ENCODE measurements at regions not wholly inside any gene's neighbourhood (a gene's known extent, or its start where the extent isn't known, plus 50 kb on each side); places are given as distances from the start of the nearest gene placed in this dataset.

DNA sequence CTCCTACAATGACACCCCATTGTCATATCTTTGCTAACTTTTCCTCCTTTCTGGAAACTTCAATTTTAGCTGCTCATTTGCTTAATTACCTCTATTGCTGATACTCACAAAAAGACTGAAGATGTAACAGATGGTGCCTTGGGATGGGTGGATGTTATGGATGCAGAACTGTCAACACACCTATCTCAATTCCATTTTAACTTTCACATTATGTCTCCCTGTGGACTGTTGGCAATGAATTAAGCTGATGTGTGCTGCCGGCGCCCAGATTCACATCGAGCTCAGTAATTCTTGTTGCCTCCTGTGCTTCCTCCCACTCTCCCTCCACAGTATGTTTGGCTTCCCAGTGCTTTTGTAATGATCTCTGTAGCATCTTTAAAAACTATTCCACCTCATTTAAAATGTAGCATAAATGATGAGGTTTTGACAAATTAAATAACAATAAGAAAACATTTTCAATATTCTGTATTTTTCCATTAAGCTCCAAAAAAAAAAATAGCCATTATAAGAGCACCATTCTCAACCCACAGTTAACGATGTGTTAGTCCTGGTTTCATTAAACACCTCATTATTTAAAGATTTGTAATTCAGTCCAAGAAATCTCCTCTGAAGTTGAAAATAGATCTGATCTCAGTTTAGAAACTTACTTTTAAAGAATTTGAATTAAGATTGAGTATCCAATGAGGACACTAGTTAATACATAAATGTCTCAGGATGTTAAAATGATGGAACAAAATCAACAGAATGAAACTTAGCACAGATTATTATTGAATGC is 99.9 kb upstream of the FAM216B start:
- no peaks in the 10 kb centered on the region for H3K4me1 Mint-ChIP-seq (ENCODE audit: low read depth)
- peaks cover 6% of the 10 kb centered on the region in 2 experiments for H3K27me3 ChIP-seq (ENCODE audit: control insufficient read depth in 1 of 2, insufficient read depth in 2 of 2, low read length in 2 of 2)
- intact Hi-C loops (cut with DNase I, micrococcal nuclease): no loop called here
- H3K36me3 ChIP-seq (ENCODE audit: insufficient read depth, low read length): no peaks in the 10 kb centered on the region
- POLR2A ChIA-PET: no interaction called here
- TF ChIP-seq, protein P1, sequence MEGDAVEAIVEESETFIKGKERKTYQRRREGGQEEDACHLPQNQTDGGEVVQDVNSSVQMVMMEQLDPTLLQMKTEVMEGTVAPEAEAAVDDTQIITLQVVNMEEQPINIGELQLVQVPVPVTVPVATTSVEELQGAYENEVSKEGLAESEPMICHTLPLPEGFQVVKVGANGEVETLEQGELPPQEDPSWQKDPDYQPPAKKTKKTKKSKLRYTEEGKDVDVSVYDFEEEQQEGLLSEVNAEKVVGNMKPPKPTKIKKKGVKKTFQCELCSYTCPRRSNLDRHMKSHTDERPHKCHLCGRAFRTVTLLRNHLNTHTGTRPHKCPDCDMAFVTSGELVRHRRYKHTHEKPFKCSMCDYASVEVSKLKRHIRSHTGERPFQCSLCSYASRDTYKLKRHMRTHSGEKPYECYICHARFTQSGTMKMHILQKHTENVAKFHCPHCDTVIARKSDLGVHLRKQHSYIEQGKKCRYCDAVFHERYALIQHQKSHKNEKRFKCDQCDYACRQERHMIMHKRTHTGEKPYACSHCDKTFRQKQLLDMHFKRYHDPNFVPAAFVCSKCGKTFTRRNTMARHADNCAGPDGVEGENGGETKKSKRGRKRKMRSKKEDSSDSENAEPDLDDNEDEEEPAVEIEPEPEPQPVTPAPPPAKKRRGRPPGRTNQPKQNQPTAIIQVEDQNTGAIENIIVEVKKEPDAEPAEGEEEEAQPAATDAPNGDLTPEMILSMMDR (IDR thresholded peaks at IDR 0.05): no peak
- no peaks in the 10 kb centered on the region for H3K9me3 ChIP-seq (ENCODE audit: control insufficient read depth in 1 of 2, insufficient read depth in 1 of 2, low read length in 2 of 2)
- no peaks in the 10 kb centered on the region for H3K9me3 Mint-ChIP-seq
- H3K4me3 Mint-ChIP-seq: no peak overlapping the region
- no peak overlapping the region for H3K27ac Mint-ChIP-seq
- no peaks in the 10 kb centered on the region for H3K4me1 ChIP-seq (ENCODE audit: insufficient read depth, low read length)
- CTCF ChIA-PET: no interaction called here
- ATAC-seq (ENCODE audit: poor library complexity) (no peak), DNase-seq (no peak)
- no peak overlapping the region for H3K4me3 ChIP-seq (ENCODE audit: low read length)
- no peaks in the 10 kb centered on the region for H3K36me3 Mint-ChIP-seq (ENCODE audit: low read depth)
- H3K27ac ChIP-seq (ENCODE audit: low read depth in 1 of 2, low read length in 2 of 2): no peak overlapping the region
- H3K27me3 Mint-ChIP-seq: peaks cover 31% of the 10 kb centered on the region

DNA sequence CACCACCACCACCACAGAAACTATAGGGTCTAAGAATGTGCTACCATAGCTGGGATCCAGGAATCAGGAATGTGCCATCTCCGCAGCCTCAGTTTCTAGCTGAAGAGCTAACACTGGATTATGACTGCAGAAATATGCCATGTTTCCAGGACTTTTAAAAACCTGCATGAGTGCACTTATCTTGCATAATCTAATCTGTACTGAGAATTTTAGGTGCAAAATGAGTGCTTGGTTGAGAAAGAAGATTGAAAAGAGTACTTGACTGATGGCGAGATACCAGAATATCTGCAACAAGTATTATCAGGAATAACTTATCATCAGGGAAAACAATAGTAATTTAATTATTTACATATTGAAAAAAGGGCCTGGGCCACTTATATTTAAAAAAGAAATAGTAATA is 97.2 kb upstream of the FAM216B start:
- ATAC-seq (ENCODE audit: poor library complexity) (no peak), DNase-seq (no peak)
- Histone ChIP-seq H3K36me3 (ENCODE audit: insufficient read depth, low read length) (no peaks in the 10 kb centered on the region), H3K9me3 (ENCODE audit: control insufficient read depth in 1 of 2, insufficient read depth in 1 of 2, low read length in 2 of 2) (no peaks in the 10 kb centered on the region), H3K4me3 (ENCODE audit: low read length) (no peak overlapping the region), H3K27ac (ENCODE audit: low read depth in 1 of 2, low read length in 2 of 2) (no peak overlapping the region), H3K4me1 (ENCODE audit: insufficient read depth, low read length) (no peaks in the 10 kb centered on the region), H3K27me3 (ENCODE audit: control insufficient read depth in 1 of 2, insufficient read depth in 2 of 2, low read length in 2 of 2) (peaks cover 6% of the 10 kb centered on the region in 2 experiments)
- Mint-ChIP-seq H3K4me3 (no peak overlapping the region), H3K4me1 (ENCODE audit: low read depth) (no peaks in the 10 kb centered on the region), H3K9me3 (no peaks in the 10 kb centered on the region), H3K27ac (no peak overlapping the region), H3K36me3 (ENCODE audit: low read depth) (no peaks in the 10 kb centered on the region), H3K27me3 (peaks cover 31% of the 10 kb centered on the region)
- TF ChIP-seq, protein P1 (IDR thresholded peaks at IDR 0.05): no peak
- POLR2A ChIA-PET: no interaction called here
- CTCF ChIA-PET: no interaction called here
- intact Hi-C loops (cut with DNase I, micrococcal nuclease): no loop called here

DNA sequence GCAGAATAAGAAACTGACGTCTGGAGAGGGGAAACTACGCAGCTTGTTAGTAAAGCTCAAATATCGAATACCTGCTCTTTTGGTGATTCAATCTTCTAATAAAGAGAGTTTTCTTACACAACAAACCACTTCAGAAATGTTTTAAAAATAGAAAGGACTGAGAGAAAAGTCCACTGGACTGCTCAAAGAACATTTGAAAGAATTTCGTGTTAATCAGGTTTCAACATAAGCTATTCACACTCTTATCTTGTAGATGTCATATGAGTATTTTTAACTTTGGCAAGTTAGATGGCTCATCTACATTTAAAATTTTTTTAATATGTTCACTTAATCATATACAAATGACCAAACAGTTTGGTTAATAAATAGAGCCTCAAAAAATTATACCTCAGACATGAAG is 95.6 kb upstream of the FAM216B start:
- H3K27ac Mint-ChIP-seq: no peak overlapping the region
- no peaks in the 10 kb centered on the region for H3K9me3 Mint-ChIP-seq
- Histone ChIP-seq H3K27me3 (ENCODE audit: control insufficient read depth in 1 of 2, insufficient read depth in 2 of 2, low read length in 2 of 2) (peaks cover 6% of the 10 kb centered on the region in 2 experiments), H3K36me3 (ENCODE audit: insufficient read depth, low read length) (no peaks in the 10 kb centered on the region), H3K9me3 (ENCODE audit: control insufficient read depth in 1 of 2, insufficient read depth in 1 of 2, low read length in 2 of 2) (no peaks in the 10 kb centered on the region), H3K4me3 (ENCODE audit: low read length) (no peak overlapping the region), H3K27ac (ENCODE audit: low read depth in 1 of 2, low read length in 2 of 2) (no peak overlapping the region), H3K4me1 (ENCODE audit: insufficient read depth, low read length) (no peaks in the 10 kb centered on the region)
- no peaks in the 10 kb centered on the region for H3K4me1 Mint-ChIP-seq (ENCODE audit: low read depth)
- peaks cover 24% of the 10 kb centered on the region for H3K27me3 Mint-ChIP-seq
- ATAC-seq (ENCODE audit: poor library complexity) (no peak), DNase-seq (no peak)
- no peak overlapping the region for H3K4me3 Mint-ChIP-seq
- H3K36me3 Mint-ChIP-seq (ENCODE audit: low read depth): no peaks in the 10 kb centered on the region
- TF ChIP-seq, protein P1 (IDR thresholded peaks at IDR 0.05): no peak
- POLR2A ChIA-PET: no interaction called here
- CTCF ChIA-PET: interaction anchor here (0.6 kb wide), 1 partner anchor 903 kb away, joined by 5 read pairs; no protein-coding TSS in a partner anchor
- intact Hi-C loops (cut with DNase I, micrococcal nuclease): no loop called here
